Pons (tissue), 1 donor: ENCODE measurements at regions not wholly inside any gene's neighbourhood (a gene's known extent, or its start where the extent isn't known, plus 50 kb on each side); places are given as distances from the start of the nearest gene placed in this dataset.

Experiments used
- DNase-seq: peaks from one replicate; pipeline ENCODE4 v3.0.0-alpha.2; 2016; ENCODE audit warnings: low spot score

- no peak for DNase-seq
Measured at GRCh38 chr15:27619204-27619603, 479.9 kb downstream of the OCA2 start.

GRCh38 chr15:27617013-27617412 lies 482.1 kb downstream of the OCA2 start:
- no peak for DNase-seq

DNA sequence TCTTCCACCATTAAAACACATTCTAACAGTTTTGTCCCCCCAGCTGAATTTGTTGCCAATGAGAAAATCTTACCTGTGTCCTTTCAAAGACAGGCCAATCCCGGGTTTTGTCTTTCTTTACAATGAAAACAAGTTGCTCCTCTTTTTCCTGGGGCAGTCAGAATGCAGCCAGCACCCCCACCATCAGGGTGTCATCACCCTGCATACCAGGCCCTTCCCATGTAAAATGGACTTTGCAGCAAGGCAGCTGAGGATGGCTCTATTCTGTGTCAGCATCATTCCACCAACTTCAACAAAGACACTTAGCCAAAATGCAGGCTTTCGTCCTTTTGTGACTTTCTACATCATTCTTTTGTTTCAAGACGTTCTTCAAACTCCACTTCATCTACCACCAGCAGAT lies 490.9 kb downstream of the OCA2 start:
- no peak for DNase-seq

GRCh38 chr15:27601239-27601960 lies 497.7 kb downstream of the OCA2 start:
- peak; percentile 25 for DNase-seq

DNA sequence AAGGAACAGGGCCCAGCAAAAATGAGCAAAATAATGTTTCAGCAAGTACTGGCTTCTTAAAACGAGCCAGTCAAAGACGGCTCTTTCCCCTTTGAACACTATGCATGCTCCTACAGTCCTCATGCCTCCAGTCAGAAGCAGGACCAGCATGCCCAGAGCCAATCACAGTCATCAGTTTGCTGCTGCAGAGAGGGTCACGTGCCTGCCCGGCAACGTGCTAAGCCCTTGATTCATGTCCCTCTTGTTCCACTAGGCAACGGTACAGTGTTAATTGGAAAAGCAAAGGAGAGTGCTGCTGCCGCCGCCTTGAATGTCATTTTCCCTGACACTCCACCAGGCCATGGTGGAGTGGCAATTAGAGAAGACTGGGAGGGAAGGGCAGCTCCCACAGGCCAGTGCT lies 500.1 kb downstream of the OCA2 start:
- DNase-seq, result no peak

- no peak for DNase-seq
Measured at GRCh38 chr15:27598251-27599009, 500.7 kb downstream of the OCA2 start.

GRCh38 chr15:27595211-27595610 lies 503.9 kb downstream of the OCA2 start:
- DNase-seq, result no peak

DNA sequence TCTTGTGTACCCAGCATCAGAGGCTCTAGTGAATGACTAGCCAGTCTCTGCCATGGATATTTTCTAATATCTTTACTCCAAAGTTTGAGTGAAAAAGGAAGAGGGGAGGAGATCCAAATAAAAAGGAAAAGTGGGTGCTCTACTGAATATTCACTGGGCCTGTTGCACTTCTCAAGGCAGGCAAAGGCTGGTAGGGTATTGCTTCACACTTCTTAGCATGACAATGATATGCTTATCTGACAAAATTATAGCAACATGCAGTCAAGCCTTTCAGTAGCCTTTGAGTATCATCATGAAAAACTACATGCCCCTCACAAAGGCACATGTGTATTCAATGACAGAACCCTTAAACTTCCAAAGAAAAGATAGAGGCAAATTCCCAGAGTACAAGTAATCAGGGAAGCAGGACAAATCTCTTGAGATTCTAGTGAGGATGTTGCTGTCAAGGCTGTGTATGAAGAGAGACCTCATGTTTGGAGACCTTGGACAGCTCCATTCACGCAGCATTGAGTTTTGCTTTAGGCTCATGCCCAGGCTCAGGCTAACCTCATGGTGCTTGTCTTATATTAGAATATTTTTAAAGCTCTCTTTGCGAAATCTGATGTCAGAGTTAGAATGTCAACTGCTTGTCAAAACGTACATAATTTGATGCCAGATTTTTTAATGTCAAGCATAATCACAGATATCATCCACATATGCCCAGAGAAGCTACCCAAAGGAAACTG lies 506.9 kb downstream of the OCA2 start:
- DNase-seq, result no peak
